Stimulated activated CD4-positive, alpha-beta T cell treated with anti-CD3 and anti-CD28 coated beads, Interleukin-4, amount 100 ng/mL, for 4 hours (primary cell): ENCODE measurements at regions not wholly inside any gene's neighbourhood (a gene's known extent, or its start where the extent isn't known, plus 50 kb on each side); places are given as distances from the start of the nearest gene placed in this dataset.

ENCODE experiments used
- DNase-seq, 2 experiments: peaks; one replicate each; pipeline ENCODE4 v3.0.0-alpha.2; 2020

DNA sequence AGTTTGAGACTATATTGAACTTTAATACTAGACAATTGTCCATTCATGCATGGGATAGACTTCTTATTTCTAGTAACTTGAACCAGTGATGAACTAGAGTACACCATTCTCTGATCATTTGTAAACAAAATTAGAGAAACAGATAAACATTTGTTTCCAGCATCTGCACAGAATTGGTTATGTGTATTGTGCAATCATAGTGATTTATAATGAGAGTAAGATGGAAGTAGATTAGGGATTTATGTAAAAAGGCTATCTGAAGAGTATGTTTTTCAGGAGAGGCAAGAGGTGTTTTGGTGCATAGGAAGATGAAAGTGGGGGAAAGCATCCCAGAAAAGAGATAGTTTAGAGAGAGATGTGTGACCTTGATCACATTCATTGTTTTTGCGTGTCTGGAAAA is 695.0 kb downstream of the SQOR start:
- no peak for DNase-seq

DNA sequence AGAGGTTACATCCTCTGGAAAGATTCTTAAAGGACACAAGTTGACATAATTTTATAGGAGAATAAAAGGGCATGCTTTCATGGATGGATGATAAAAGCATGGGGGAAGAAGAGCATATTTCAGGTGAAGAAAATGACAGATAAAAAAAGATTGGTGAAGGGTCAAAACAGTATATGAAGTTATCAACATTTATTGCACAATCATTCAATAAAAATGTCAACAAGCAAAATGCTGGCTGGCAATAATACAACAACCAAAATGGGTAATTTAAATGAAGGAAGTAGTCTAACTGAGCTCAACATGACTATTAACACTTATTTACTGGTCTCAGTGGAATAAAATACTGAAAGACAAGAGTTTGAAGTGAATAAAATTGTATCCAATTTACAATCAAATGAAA is 696.7 kb downstream of the SQOR start:
- no peak for DNase-seq

DNA sequence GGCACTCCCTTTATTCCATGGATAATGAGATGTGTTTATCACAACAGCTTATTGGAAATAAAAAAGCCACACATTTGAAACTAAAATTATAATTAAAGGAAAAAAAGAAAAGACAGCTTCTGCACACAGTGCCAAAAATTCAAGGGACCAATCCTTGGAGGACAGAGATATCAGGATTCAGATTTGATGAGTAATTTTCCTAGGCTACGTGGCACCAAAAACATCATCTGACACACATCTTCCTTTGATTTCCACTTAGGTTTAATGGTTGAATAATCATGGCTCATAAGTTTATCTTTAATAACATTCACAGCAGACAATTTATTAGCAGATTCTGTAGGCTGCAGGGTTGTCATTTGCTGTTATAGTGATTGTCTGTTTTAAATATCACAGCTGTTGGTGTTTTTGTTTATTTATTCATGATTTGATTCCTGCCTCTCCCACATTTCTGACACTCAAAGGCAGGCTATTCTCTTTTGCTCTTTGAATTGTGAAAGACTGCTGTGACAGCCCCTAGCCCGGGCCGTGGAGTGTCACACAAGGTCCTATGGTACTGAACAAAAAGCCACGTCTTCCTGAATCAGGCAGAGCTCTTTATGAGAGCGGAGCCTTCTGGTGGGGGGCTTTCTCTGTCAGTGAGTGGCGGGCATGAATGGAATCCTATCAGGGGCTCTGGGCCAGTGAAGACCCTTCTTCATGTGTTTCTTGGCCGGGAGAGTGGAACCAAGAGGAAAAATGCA is 708.5 kb downstream of the SQOR start:
- DNase-seq = no peak

DNA sequence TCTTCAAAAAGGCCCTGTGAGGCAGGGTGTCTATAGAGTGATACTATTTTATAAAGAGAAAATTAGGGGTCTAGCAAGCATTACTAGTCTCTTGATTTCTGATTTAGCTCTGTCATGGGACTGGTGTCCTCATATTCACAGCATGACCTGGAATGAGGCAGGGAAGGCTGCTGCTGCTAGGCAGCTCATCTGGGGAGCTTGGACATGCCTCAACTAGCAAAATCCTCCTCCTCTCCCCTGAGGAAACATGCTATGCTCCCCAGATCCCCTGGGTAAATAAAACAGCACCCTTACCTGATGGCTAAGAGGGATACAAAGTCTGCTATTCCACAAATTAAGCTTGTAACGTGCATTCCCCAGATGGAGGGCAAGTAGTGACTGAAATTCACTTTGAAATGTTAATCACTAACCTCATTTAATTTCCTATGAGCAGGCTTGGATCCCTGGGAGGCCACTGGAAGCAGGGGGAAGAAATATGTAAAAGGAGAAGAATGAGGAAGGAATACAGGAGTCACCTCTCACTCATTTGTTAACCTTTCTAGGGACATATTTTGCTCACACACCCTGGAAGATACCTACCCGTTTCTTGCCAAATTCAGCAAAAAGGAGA is 709.4 kb downstream of the SQOR start:
- no peak for DNase-seq

DNA sequence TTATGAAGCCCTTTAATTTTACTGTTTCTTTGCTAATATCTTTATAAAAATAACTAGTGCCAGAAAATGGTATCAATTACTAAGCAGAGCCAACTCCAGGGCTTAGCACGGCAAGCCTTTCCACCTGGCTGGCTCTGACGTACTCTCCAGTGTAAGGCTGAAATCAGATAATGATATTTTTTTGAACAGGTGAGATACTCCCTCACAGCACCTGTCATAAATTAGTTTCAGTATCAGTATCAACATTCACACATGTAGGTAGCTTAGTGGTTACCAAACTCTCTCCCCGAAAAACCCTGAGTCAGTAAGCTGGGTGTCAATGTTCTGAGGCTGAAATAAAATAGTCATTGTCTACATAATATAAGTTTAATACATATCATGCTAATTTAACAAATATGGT is 710.1 kb downstream of the SQOR start:
- no peak for DNase-seq

DNA sequence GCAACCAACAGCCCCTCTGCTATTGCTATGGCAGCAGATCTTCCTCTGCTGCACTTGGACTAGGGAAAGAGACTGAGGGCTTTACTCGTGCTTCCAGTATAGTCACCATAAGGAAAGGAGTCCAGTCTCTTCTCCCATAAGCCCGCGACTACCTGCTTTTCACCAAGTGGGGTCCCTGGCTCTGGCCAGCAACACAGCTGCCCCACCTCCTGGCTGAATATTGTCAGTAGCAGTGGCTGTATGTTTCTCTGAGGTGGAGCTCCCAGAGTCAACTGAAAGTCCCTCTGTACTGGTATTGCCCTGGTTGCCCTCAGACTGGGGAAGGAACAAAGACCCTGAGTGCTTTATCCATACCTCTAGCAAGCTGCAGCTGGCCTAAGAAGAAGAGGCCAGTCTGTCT is 719.6 kb downstream of the SQOR start:
- DNase-seq = no peak

DNA sequence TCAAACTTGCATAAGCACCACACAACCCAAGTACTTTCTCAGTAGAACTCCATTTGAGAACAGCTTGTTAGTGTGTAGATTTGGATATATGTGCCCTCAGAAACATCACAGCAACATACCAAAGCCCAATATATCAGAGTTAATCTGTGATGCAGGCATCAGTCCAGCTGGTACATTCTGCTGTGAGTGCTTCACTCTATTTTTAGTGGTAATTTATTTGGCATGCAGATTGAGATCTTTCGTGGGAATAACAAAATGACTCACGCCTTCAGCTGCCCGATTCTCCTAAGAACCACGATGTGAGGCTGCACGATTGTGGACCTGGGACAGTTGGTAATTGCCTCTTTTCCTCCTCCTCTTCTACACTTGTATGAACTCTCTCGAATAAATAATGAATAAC is 730.7 kb downstream of the SQOR start:
- DNase-seq = no peak

DNA sequence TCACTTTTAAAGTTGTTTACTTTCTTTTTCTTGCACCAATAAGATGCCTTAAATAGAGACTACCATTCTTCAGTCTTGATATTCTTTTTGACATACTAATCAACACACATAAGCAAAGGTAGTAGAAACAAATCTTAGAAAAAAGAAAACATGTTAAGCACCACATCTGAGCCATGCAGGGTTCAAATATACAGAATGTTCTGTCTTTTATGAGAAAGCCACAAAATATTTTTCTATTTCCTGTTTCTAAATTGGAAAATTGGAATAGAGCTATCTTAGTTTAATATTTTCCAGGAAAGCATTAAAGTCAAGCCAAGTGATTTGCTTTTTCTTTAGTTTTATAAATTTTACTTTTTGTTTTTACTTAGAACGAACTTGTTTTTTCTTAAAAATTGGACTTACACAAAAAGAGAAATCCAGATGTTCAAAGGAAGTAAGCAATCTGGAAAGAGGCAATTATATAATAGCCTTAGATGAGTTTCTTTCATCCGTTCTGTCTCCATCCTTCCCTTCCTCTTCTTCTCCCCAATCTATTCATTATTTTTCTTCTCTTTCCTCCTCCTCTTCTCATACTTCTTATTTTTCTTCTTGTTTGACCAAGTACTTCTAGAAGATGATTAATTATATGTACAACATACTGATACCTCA is 731.7 kb downstream of the SQOR start:
- no peak for DNase-seq

DNA sequence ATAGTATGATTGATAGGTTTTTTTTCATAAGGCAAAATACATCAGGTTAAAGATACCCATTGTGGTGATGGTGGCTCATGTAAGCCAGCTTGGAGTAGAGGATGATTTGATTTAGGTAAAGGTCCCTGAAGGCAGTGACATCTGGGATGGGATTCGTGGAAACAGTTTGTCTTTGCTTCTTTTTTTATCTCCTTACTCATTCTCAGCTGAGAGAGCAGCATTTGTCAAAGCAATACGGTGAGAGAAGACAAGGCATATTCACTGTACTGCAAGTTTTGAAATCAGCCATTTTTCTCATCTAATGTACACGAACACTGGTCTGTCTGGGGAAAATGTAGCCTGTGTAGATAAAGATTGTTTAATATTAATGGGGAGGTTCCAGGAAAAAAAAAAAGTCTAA is 749.1 kb downstream of the SQOR start:
- DNase-seq = no peak

DNA sequence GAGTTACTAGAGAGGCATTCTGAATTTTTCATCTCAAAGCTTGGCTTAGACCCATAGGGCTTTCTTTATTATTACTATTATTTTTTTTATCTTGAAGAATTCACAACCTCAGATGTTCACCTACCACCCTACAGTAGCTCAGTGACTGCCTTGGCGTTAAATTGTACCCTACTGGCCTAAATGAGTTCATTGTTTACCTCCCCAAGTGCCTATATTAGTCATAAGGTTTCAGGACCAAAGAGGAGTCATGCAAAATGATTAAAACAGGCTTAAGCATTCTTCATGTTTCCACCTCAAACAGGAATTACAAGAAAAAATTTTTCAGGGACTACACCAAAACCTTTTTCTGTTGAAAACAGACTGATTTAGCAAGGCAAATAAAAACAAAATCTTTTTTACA is 751.5 kb downstream of the SQOR start:
- DNase-seq = no peak

DNA sequence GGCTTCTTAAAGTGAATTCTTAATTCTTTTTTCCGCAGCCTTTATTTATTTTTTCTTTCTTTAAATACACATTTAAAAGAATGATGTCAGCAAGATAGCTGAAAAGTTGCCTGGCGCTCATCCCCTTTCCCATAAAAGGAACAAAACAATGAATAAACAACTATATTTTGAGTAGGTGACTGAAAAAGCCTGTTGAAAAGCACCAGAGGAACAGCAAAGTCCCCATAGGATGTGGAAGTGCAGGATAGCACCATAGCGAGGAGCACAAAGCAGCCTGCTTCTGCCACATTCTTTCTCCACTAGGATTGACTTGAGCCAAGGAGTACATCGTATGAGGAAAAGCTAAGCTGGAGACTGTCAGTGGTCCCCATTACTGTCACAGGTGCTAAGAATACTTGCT is 754.9 kb downstream of the SQOR start:
- DNase-seq = no peak

DNA sequence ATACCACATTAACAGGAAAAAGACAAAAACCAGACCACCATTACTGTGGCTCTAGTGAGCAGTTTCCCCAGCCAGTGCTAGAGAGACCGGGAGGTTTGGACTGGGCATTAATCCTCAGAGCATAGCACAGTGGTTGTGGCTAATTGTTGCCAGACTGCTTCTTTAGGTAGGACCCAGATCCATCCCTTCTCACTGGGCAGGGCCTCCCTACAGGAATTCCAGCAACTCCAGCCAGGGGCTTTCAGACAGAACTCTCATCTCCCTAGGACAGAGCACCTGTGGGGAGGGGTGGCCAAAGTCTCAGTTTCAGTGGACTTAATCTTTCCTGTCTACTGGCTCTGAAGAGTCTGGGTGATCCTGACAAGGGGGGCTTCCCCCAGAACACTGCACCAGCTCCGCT is 759.6 kb downstream of the SQOR start:
- no peak for DNase-seq

DNA sequence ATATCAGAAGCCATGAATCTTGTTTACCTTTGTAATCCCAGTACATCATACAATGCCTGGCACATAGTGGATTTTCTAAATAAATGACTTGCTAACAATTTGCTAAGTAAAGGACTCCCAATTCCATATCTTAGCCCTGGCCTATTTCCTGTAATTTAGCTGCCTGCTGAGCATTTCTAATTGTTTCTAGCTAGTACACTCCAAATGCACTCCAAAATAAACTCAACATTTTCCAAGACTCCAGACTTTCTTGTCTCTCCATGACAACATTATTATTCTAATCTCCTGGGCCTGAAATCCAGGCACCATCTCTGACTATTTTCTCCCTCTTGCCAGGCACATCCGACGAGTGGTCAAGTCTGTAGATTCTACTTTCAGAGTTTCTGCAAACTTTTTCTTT is 773.5 kb downstream of the SQOR start:
- DNase-seq = no peak

DNA sequence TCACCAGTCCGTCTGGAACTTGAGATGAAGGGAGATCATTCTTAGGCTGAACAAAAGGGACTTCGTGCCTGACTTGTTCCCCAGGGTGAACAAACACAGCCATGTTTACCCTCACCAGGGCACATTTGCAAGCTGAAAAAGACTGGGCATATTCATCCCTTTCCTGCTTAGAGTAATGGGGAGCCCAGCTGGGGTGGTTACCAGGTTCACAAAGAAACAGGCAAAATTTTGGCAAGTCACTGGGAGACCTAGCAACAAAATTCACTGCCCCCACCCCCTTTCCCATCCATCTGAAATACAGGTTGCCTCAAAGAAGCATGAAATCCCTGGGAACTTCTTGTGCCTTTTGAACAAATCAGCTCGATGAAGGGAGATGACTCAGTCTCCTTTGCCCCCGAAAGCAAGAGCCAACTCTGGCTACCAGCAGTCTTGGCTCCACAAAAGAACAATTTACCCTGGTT is 775.0 kb downstream of the SQOR start:
- DNase-seq = no peak

DNA sequence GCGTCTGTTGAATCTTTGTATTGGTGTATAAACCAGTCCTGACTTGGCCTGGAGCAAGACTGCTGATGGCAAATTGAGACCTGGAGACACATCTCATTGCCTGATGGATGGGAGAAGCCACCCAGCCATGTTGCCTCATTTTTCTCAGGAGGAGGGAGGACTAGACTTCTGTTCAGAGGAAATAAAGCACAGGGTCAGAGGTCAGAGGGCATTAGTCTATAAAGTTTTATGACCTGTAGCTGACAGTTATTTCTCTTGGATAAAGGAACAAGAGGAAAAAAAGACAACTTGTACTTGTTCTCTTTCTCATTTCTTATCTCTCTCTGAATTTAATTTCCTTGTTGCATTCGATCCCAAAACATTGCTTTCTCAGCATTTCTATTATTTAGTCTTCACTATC is 775.9 kb downstream of the SQOR start:
- no peak for DNase-seq

DNA sequence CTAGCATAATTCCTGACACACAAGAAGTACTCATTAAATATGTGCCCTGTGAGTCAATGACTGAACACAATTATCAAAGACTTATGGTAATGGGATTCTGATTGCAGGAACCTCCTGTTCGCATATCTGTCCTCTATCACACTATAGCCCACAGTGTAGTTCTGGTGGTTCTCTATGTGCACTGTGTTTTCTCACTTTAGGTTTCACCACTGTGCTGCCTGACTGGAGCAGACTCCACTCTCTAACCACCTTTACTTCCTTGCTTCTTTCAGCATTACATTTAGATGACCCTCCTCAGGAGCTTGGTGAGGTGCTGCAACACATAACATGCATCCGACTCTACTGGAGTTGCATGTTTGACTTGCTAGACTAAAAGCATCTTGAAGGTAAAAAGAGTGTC is 777.1 kb downstream of the SQOR start:
- DNase-seq = no peak

DNA sequence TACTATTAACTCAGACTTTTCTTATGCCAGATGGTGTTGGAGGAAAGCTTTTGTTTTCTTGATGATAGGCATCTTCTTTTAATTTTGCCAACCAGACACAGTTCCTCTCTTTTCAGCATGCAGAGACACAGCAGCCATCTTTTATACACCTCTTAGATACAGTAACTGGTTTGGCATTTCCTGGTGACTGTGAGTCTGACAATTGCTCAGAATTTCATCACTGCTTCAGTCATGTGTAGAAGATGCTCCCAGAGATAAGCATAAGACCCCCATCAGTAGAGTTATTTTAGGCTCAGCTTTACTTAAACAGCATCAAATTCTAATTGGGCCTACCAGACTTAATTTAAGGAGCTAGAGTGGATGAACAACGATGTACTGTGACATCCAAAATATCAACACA is 779.0 kb downstream of the SQOR start:
- DNase-seq = no peak

DNA sequence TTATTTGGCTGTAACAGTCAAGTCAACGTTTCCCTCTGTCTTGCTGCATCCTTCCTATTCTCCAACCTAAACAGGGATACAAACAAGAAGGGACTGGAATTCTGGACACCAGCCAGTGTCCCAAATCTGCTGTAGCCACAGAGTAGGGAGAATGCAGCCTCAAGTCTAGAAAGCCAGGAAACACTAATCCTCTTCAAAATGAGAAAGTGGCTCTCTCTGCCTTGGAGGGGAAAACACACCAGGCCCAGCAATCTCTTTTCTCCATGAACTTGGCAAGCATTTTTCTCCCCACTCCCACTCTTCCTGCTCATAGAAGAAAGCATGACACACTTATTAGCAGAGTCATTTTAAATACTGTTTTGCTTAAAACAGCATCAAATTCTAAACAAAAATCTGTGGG is 781.7 kb downstream of the SQOR start:
- no peak for DNase-seq

DNA sequence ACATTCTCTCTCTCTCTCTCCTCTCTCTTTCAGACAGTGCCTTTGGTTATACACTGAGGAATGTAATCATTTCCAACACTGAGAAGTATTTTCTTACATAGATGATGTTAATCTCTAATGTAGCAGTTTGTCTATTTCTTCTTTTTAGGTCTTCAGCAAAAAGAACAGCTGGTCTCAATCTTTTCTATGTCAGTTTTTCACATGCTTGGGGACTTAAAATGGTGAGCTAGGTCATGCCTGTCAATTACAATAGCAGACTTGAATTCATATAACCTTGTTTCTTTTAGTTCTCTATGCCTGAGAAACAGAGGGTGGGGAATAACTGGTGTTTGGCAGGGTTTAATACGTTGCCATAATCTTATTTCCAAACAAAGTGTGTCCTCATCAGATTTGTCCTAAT is 786.2 kb downstream of the SQOR start:
- DNase-seq = no peak

DNA sequence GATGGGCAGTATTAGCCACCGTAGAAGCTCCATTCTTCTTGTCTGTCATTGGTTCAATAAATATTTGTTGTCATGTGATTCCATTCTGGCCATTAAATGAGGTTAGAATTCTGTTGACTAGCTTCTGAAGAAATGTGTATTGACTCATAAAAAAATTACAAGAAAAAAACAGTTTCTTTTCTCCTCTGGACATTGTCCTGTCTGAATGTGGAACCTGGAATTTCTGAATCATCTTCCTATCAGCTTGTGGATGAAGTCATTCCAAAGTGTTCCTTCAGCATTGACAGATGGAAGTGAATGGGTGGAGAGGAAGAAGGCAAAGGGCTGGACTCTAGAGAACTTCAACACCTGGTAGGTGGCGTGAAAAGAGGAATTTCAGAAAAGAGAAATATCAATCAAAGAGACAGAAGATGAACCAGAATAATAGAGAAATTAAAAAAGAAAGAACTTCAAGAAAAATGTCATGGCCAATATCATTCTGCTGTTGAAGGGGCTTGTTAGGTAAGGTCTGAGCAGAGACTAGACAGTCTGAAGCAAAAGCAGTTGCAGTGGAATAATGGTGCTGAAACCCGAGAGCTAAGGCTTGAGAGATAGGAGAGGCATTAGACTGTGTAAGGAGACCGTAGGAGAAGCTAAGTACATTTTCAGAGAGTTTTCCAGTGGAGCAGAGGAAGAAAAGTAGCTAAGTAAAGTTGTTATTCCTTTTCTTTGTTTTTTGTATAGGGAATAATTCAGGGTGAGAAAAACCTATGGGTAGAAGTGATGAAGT is 806.6 kb downstream of the SQOR start:
- DNase-seq = no peak

DNA sequence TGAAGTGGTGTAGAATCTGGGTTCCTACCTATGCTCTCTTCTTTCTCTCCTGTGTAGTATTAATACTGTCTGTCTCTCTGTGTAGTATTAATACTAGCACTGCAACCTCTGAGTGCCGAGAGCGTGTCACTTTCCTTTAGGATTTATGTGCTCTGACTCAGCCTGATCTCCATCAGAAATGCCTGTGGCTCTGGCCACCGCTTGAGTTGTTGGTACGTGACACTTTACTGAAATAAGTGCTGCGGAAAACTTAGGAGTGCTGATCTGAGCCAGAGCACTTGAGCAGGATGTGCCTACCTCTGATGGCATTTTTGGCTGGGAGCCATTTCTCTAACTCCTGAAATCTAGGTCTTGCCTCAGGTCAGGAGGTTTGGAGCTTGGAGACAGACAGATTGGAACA is 807.4 kb downstream of the SQOR start:
- no peak for DNase-seq

DNA sequence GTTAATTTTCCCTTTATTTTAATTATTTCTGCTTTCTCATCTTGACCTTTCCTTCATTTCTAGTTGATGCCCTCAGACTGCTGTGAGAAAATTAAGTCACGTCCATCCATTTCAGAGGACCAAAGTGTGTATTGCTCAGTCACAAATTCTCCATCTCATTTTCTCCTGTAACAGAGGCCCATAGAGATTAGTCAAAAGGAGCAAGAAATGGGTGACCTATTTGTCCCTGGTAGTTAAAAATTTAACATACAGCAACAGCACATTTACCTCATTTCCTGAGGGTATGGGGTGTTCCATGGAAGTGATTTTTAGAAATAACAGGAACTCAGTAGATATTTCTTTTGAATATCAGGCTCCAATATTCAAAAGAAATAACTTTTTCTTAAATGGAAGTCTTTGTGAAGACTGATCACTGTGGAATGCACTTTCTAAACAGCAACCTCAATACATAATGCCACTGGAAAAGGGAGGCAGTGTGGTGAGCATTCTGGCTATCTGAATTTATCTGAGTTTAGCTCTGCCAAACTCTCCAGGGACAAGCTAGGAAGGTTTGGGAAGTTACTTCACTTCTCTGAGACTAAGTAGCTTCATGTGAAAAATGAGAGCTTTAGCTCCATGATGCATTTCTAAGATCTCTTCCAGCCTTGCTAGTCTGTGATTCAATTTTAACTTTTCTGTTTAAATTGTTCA is 808.2 kb downstream of the SQOR start:
- DNase-seq = no peak
